HG03460 (cell line): ENCODE measurements at regions not wholly inside any gene's neighbourhood (a gene's known extent, or its start where the extent isn't known, plus 50 kb on each side); places are given as distances from the start of the nearest gene placed in this dataset.

ENCODE experiments used
- ATAC-seq: cut with Tn5 transposase; IDR thresholded peaks from one replicate; pipeline ENCODE4 v1.9.1; 2021; ENCODE audit not compliant: unreplicated experiment

DNA sequence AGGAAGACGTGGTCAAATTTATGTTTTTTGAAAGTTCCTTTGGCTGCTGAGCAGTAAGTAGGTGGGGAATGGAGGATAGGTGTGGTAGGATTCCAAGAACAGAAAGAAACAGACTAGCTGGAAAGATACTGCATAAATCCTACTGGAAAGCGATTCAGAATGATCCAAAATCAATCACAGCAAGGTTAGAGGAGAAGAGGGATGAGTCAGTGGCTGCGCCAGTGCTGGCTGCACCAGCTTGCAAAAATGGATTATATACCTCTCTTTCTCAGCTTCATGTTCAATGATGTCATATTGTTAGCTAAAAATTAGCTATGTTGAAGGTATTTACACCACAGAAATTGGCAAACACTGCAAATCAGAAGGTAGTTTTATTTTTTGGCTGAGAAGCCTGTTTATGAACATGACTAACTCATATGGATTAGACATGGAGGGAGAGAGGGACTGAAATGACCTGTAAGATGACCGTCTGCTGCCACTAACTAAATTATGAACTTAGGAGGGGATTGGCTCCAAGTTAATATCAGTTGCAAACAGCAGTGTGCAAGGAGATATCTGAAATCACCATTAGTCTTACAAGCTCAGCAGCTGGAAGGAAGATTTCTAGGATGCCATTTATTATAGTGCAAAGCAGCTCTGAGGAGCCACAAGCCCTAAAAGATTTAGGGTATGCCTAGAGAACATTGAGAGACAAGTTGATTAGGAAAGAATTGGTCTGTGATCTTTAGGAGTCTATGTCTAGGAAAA is 405.3 kb downstream of the MID1IP1 start:
- ATAC-seq, result no peak

DNA sequence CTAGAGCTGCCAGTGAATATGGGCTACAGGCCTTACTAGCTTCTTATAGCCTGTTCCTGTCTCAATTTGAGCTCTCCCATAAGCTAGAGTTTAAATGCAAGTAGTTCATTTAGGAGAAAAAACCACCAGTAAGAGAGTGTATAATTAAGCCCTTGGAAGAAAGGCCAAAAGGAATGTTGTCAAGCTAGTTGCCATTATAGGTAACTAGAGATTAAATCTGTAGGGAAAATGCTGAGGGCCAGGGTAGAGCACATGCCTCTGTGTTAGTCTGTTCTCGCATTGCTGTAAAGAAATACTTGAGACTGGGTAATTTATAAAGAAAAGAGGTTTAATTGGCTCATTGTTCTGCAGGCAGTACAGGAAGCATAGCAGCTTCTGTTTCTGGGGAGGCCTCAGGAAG is 410.2 kb downstream of the MID1IP1 start:
- ATAC-seq, result no peak

DNA sequence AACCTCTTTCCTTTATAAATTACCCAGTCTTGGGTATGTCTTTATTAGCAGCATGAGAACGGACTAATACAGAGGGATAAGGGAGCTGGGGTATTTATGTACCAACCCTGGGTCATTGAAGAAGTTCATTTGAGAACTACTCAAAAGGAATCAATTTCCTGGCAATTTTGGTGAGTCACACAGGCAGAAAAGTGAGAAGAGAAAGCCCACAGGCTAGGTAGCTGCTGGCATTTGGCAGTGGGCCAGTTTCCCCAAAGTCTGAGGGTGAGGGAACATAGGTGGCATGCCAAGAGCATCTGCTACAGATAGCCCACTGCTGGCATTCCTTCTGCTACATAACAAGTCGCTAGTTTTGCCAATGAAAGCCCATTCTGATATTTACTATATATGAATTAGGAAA is 411.2 kb downstream of the MID1IP1 start:
- no peak for ATAC-seq

DNA sequence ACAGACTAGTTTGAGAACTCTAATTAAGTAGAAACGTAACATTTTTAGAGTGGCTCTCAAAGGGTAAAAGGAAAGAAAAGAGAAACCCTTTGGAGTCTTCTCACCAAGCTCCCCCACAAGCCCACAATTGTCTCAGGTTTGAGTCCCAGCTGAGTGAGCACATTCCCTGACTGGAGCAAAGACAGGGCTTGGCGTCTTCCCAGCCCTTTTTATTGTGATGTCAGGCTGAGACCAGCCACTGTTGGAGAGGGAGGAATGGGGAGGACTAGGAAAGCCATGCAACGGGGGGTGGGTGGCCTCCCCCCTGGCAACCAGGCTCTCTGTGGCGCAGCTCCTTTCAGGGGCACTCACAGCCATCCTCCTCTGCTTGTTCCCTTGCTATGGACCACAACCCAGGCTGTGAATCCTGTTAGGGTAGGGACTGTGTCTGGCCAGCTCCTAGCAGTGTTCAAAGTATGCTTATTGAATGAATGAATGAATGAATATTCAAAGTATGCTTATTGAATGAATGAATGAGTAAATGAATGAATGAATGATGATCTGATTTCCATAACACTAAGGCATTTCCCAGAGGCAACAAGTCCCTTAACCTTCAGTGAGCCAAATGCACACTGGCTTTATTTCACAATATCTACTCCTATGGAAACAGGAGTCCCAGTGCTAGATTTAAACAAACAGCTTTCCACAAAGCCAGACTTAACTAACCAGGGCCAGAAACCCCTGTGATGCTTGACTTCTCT is 413.3 kb downstream of the MID1IP1 start:
- no peak for ATAC-seq

DNA sequence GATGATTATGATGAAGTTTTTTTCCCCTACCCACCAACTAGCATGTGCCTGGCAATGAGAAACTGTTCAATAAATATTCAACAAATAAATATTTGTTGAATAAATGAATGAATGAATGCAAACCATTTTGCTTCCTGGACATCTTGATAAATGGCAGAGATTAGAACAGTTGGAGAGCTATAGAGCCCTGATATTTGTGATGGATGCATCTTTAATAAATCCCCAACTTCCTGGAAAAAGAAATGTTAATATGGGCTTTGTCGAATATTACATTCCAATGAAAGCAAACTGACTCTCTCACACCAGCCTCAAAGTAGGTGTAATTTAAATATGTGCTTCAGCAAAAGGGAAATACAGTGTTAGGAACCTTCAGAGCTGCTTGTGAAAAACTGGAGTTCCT is 419.7 kb downstream of the MID1IP1 start:
- ATAC-seq, result no peak

DNA sequence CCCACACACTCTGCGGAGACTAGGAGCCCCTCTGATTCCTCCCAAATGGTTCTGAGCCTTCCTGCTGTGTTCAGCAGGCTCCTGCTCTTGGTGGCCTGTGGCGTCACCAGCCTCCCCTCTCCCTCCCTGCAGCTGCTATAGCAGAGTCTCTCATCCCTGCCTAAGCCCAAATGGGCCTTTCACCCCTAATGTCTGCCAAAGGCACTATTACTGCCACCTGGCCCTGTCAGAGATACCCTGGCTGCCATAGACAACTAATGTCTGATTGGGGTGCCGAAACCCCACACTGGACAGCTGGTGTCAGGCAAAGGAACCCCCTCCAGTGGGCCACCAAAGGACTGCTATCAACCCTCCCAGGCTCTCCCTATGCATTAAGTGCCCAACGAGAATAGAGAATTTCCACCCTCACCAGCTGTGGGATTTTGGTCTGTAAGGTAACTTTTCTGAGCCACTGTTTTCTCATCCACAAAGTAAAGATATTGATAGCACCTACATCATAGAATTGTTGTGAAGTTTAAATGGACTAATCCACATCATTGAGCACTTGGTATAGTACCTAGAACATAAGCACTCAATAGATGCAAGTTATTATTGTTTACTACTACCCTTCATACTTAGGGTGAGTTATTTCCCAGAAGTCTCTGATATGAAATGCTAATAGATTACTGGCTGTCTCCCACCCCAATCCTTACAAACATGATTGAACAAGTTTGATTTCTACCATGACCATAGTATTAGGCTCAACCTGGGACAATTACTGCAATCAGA is 421.3 kb downstream of the MID1IP1 start:
- ATAC-seq, result no peak

DNA sequence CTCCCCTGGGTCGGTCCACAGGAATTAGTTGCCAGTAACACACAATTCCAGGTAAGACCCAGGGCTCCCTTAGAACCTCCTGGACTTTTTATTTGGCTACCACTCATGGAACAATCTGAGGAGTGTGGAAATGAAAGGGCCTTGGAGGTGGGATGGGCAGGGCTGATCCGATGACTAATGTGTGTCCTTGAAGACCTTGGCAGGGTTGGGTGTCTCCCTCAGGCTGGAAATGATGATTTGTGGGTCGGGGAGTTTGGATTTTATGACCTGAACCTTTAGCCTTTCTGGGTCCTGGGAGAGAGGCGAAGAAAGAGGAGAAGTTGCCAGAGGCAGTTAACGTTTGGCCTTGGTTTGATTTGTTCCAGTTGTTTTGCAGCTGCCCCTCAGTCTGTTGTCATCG is 425.0 kb downstream of the MID1IP1 start:
- ATAC-seq, result no peak

DNA sequence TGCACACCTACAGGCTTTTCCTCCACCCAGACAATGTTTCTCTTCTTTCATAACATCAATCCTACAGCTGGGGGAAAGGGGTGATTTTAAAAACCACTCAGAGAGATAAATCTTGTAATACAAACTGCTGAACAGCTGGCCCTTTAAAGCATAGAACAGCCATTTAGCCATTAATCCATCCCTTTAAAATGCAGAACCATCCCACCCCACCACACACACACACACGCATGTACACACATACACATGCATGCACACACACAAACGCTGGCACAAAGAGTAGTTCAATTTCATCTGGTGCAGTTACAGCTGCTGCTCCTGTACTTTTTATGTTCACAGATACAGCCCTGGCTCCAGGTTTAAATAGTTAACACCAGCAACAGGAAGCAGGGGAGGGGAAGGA is 426.1 kb downstream of the MID1IP1 start:
- ATAC-seq, result no peak

DNA sequence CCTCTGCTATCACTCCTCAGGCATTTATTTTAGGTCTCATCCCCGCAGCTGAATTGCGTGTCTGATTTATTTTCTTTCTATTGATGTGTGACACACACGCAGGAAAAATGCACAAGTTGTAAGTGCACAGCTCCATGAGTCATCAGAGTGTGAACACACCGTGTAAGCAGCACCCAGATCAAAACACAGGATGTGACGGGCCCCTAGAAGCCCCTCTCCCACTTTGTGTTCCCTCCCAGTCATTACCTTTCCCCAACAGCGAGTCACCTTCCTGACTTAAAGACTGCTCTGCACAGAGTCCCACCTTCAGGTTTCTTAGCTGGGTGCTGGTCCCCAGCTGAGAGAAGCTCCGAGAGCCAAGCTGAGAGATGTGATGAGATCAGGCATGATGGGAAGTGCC is 436.7 kb downstream of the MID1IP1 start:
- ATAC-seq, result no peak

DNA sequence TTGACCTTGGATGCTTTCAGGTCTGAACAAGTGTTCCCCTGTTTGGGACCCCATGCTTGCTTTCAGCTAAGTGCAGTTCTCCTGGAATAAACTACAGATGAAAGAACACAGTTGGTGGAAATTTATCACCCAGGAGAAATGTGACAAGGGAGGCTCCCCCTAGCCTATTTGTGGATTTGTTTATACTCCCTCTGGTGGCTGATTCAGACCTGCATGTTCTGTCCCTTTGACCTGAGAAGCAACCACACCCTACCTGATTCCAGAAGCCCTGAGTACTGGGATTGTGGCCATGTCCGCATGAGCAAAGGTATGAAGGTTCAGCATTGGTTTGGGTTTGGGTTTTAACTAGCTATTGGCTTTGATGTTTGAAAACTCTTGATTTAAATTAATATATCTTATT is 440.9 kb downstream of the MID1IP1 start:
- ATAC-seq, result no peak

DNA sequence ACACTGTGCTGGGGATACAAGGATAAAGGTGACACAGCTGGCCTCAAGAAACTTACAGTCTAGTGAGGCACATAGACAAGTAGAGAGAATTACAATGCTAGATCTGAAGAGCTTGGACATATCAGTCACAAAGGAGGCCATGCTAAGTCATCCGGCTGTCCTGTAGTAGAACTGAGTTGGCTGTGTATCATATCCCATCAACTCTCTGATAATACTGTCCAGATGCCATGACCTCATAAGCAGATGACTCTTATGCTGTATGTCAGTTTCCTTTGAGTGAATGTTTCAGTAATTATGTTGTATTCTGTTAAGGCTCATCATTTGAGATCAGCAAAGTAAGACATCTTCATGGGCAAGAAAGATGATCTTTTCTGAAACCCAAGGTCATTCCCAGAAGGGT is 442.9 kb downstream of the MID1IP1 start:
- no peak for ATAC-seq

DNA sequence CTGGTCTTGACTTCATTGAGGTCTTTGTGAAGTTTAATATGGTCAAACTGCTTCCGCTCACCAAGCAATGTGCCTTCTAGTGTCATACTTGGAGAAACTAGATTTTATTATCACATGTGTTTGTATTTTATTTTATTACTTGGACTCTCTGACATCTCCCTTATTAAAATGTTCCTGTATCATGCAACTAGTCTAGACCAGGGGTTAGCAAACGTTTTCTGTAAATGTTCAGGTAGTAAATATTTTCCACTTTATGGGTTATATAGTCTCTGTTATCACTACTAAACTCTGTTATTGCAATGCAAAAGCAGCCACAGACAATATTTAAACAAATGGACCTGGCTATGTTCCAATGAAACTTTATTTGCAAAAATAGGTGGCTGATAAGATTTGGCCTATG is 443.8 kb downstream of the MID1IP1 start:
- ATAC-seq, result no peak

DNA sequence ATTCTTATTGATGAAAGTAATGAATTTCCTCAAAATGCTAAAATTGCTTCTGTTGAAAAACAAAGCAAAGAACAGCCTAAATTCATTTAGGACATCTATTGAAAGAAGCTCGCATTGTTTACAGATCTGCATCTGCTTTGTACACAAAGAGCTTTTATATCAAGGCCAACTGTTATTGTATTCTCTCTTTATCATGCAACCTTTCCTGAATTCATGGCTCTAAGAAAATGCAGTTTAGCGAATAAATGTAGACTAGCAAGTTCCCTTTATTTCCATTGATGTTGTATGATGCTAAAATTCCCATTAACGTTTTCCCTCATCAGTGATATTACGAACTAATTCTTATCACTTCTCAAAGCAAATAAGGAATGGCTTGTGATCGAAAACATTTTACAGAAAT is 446.3 kb downstream of the MID1IP1 start:
- ATAC-seq, result no peak

DNA sequence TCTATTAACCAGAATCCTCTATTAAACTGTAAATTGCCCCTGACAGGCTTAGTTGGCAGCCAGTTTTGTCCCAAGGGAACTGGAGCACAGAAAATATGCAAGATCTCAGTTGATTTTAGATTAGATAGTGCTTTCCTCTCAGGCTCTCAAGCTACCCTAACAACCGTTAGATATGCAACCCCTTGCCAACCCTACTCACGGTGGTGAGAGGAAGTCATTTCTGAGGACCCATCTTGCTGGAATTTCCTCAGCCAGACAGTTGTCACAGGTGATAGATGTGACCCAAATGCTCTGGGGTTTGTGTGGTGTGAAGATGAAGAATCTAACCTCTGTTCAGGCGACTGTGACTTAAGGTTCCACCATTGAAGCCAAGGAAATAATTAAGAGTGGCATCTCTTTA is 447.1 kb downstream of the MID1IP1 start:
- ATAC-seq, result no peak

DNA sequence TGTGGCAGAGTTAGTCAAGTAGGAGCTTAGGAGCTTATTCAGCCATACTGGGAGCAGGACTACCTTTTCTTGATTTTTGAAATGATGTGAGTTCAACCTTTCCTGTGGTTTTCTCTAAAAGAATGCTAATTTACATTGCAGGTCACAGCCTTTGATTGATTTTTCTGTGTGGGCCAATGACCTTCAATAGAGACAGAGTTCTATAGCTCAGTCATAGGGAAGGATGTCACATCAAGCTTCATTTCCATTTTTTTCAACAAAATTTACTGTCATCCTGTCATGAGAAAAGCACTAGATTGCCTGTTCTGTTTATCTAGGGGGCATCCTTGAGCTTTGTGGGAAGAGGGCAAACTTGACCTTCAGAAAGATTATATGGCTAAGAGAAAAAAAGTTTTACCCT is 448.7 kb downstream of the MID1IP1 start:
- no peak for ATAC-seq

DNA sequence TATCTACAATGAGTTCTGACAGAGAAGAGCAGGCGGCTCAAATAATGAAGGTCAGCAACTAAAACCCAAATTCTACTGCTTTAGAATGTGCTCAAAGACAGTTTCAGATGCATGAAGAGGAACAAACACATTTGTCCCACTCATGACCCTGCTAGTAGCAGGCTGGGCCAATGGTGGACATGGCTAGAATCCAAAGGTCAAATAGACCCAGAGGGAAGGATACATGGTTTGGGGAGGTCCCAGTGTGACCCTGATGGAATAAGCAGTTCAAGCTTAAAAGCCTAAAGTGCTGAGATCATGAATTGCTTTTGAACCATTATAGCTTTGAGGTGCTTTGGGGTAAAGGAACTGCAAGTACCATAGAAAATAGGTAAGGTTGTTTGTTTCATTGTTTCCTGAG is 450.7 kb downstream of the MID1IP1 start:
- no peak for ATAC-seq

DNA sequence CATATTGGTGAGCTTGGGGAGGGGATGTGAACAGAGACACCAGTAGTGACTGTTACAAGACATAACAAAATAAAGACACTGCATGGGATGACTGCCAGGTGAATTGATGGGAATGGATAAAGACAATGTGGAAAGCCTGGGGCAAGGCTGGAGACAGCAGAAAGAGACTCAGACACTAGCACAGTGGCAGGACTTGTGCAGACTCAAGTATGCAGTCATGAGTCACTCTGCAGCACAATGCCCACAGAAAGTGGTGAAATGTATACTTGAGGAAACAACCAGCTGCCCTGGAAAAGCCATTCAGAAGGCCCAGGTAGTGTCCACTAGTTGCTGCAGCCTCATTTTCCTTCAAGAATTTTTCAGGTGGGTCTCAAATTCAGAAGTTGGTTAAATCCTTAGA is 452.3 kb downstream of the MID1IP1 start:
- ATAC-seq, result no peak

DNA sequence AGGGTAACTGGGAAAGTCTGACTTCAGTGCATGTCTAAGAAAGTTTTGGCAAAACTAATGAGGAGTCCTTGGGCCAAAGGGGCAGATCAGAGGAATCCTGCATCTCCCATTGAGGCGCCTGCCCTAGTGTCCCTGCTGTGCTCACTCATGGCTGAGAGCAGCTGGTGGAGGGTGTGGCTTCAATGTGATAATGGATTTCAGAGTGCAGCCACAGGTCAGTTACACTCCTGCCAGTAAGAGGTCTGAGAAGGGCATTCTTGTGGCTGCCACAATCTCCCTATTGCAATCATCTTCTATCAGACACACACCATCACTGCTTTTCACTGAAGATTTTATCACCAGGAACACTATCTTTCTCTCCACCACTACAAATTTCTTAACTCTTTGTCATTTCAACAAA is 457.1 kb downstream of the MID1IP1 start:
- ATAC-seq, result no peak

DNA sequence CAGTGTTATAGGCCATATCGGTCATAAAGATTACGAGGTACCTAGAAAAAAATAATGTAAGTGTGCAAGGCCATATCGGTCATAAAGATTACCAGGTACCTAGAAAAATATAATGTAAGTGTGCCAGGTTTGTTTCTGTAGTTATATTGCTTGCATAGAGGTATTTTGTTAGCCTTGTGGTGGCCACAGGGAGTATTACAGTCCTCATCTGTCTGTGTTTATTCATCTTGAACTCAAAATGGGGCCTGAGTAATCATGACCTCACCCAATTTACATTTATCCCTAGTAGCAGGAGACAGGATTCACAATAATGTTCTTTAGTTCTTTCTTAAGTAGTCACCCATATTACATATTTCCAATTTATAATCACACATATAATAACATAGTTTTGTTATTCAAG is 459.7 kb downstream of the MID1IP1 start:
- ATAC-seq, result no peak

DNA sequence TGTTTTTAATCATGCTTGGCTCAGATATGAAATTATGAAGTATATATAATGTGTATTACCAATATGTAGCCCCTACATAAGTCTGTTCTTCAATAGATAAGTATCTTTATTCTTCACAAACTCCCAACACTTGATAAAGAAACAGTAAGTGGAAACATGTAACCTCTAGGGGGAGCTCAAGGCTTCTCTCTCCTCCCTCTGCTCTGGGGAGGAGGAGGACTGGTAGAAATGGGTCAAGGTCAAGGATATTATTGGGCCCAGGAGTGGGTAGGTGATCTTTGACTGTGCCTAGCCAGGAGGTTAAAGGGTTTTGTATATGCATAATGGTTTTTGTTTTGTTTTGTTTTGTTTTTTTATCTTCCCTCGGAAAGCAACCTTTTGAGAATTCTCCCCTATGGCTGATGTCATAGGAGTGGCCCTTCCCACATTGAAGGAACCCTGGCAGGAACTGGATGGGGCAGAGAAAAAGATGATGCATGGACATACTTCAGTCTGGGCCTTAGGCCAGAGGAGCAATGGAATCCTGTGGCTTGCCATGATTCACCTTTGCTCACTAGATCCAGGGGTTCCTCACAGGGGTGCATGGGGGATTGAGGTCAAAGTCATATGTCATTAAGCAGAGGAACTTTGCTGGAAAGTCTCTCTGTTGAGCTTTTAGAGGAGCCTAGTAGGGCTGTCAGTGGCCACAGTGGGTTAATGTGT is 460.3 kb downstream of the MID1IP1 start:
- no peak for ATAC-seq

DNA sequence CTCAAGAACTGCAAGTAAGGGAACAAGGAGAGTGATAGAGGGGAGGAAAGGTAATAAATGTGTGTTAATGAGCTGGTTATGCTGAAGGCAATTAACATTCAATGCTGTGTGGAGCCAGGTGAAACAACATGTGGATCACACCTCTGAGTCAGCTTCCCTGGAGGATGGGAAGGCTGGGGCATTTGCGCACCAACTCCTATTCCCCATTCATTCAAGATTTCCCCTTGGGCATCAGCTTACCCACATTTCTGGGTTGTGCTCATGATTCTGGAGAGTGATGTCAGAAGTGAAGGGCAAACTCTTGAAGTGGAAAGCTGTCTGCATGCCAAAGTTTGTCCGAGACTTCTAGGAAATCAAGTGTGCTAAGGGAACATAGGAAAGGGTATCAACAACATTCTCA is 461.4 kb downstream of the MID1IP1 start:
- ATAC-seq, result no peak
